ENCODE measurements at regions not wholly inside any gene's neighbourhood (a gene's known extent, or its start where the extent isn't known, plus 50 kb on each side); places are given as distances from the start of the nearest gene placed in this dataset.

GRCh38 chr12:39123580-39124253 is 218.3 kb upstream of the CPNE8 start:
- TF ChIP-seq CTCF (IDR thresholded peaks at IDR 0.05; ENCODE audit: extremely low read depth in 1 of 2, insufficient read depth in 1 of 2, low read depth in 1 of 2, low read length in 2 of 2) (no peak), POLR2A (IDR thresholded peaks at IDR 0.05; ENCODE audit: low read depth, low read length) (no peak), EZH2 (IDR thresholded peaks at IDR 0.05; ENCODE audit: borderline replicate concordance, low read depth, low read length, severe bottlenecking) (no peak), POLR2AphosphoS5 (IDR thresholded peaks at IDR 0.05; ENCODE audit: insufficient read depth, low read depth, low read length) (peak; percentile 52)

All from endothelial cell of umbilical vein (primary cell).